K562 (cell line): ENCODE measurements at regions not wholly inside any gene's neighbourhood (a gene's known extent, or its start where the extent isn't known, plus 50 kb on each side); places are given as distances from the start of the nearest gene placed in this dataset.
A peak's percentile ranks its signal among the peaks of the same experiment; 100 is the strongest.

Experiments used
- PCBP1 ChIP-seq: fragments of 200-400 bp; formaldehyde crosslinking; IDR thresholded peaks from 2 replicates; pipeline ENCODE4 v1.6.1; 2018; ENCODE audit warnings: mild to moderate bottlenecking, low read depth, low read length; ENCODE audit not compliant: poor library complexity, severe bottlenecking
- PTRF ChIP-seq: fragments of 450-650 bp; IDR thresholded peaks from 2 replicates; pipeline ENCODE4 v1.6.1; 2016; ENCODE audit warnings: mild to moderate bottlenecking, missing genetic modification characterization, missing compliant biosample characterization
- TSHZ1 ChIP-seq: fragments of 250-450 bp; sonication (Bioruptor Pico); IDR thresholded peaks from 2 replicates; pipeline ENCODE4 v1.4.0; 2020; ENCODE audit warnings: mild to moderate bottlenecking, moderate library complexity
- ZFP1 ChIP-seq: fragments of 450-650 bp; formaldehyde crosslinking; IDR thresholded peaks from 2 replicates; pipeline ENCODE4 v1.4.0; 2020; ENCODE audit warnings: mild to moderate bottlenecking, mixed read lengths
- TF ChIP-seq, protein P1 (sequence below), 2 experiments: fragments of 450-650 bp in 1 of 2; sonication (generic) in 1 of 2; formaldehyde crosslinking in 1 of 2; IDR thresholded peaks; 2 replicates each; pipeline versions ENCODE4 v1.7.1 to v1.9.0; 2016 to 2022; ENCODE audit warnings: inconsistent platforms in 1 of 2, mild to moderate bottlenecking in 1 of 2, missing genetic modification reagents in 1 of 2
- TF ChIP-seq, protein P2 (sequence below), 2 experiments: fragments of 150-350 bp in 1 of 2; IDR thresholded peaks; 2 replicates each; pipeline ENCODE4 v1.6.1; 2012 to 2016; ENCODE audit warnings: low read depth in 2 of 2, low read length in 2 of 2, mild to moderate bottlenecking in 1 of 2, moderate library complexity in 1 of 2

GRCh38 chr2:11941201-11942177 is 195.1 kb downstream of the LPIN1 start (continued):
- TF ChIP-seq, protein P1, sequence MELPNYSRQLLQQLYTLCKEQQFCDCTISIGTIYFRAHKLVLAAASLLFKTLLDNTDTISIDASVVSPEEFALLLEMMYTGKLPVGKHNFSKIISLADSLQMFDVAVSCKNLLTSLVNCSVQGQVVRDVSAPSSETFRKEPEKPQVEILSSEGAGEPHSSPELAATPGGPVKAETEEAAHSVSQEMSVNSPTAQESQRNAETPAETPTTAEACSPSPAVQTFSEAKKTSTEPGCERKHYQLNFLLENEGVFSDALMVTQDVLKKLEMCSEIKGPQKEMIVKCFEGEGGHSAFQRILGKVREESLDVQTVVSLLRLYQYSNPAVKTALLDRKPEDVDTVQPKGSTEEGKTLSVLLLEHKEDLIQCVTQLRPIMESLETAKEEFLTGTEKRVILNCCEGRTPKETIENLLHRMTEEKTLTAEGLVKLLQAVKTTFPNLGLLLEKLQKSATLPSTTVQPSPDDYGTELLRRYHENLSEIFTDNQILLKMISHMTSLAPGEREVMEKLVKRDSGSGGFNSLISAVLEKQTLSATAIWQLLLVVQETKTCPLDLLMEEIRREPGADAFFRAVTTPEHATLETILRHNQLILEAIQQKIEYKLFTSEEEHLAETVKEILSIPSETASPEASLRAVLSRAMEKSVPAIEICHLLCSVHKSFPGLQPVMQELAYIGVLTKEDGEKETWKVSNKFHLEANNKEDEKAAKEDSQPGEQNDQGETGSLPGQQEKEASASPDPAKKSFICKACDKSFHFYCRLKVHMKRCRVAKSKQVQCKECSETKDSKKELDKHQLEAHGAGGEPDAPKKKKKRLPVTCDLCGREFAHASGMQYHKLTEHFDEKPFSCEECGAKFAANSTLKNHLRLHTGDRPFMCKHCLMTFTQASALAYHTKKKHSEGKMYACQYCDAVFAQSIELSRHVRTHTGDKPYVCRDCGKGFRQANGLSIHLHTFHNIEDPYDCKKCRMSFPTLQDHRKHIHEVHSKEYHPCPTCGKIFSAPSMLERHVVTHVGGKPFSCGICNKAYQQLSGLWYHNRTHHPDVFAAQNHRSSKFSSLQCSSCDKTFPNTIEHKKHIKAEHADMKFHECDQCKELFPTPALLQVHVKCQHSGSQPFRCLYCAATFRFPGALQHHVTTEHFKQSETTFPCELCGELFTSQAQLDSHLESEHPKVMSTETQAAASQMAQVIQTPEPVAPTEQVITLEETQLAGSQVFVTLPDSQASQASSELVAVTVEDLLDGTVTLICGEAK (IDR thresholded peaks at IDR 0.05) = no peak
- TF ChIP-seq, protein P1 (CRISPR knock-in tag; IDR thresholded peaks at IDR 0.05) = no peak
- TF ChIP-seq ZFP1 (CRISPR knock-in tag) = no peak
- TF ChIP-seq, protein P2, sequence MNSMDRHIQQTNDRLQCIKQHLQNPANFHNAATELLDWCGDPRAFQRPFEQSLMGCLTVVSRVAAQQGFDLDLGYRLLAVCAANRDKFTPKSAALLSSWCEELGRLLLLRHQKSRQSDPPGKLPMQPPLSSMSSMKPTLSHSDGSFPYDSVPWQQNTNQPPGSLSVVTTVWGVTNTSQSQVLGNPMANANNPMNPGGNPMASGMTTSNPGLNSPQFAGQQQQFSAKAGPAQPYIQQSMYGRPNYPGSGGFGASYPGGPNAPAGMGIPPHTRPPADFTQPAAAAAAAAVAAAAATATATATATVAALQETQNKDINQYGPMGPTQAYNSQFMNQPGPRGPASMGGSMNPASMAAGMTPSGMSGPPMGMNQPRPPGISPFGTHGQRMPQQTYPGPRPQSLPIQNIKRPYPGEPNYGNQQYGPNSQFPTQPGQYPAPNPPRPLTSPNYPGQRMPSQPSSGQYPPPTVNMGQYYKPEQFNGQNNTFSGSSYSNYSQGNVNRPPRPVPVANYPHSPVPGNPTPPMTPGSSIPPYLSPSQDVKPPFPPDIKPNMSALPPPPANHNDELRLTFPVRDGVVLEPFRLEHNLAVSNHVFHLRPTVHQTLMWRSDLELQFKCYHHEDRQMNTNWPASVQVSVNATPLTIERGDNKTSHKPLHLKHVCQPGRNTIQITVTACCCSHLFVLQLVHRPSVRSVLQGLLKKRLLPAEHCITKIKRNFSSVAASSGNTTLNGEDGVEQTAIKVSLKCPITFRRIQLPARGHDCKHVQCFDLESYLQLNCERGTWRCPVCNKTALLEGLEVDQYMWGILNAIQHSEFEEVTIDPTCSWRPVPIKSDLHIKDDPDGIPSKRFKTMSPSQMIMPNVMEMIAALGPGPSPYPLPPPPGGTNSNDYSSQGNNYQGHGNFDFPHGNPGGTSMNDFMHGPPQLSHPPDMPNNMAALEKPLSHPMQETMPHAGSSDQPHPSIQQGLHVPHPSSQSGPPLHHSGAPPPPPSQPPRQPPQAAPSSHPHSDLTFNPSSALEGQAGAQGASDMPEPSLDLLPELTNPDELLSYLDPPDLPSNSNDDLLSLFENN (IDR thresholded peaks at IDR 0.05; ENCODE audit: low read depth in 2 of 2, low read length in 2 of 2) = peak in 1 of 2 experiments; percentile 97; a peak in 2 of 4 replicates
- TF ChIP-seq PTRF (tag) = no peak
- 0 out of 2 replicates have a peak, but pooled peaks have one; percentile 36 for TF ChIP-seq TSHZ1 (CRISPR knock-in tag)
- no peak for TF ChIP-seq PCBP1
